Heart right ventricle (tissue), 16 donors: ENCODE measurements at regions not wholly inside any gene's neighbourhood (a gene's known extent, or its start where the extent isn't known, plus 50 kb on each side); places are given as distances from the start of the nearest gene placed in this dataset.

Experiments used
- ATAC-seq, 8 donors: fragments of 200-7000 bp; cut with Tn5 transposase; one replicate each; pipeline ENCODE4 v1.9.1; 2020; ENCODE audit warnings: mild to moderate bottlenecking in 8 of 8, moderate library complexity in 8 of 8, moderate number of reproducible peaks in 1 of 8
- DNase-seq, 2 donors: peaks; one replicate each; pipeline ENCODE4 v3.0.0-alpha.2; 2020
- H3K27ac ChIP-seq, 10 donors: fragments of 200-600 bp; sonication (generic) in 2 of 10; one replicate each; pipeline versions ENCODE4 v1.5.0 to v1.8.0; 2020 to 2022; ENCODE audit warnings: mild to moderate bottlenecking in 3 of 10
- H3K27me3 ChIP-seq, 7 donors: fragments of 200-600 bp; one replicate each; pipeline ENCODE4 v1.8.0; 2021 to 2022; ENCODE audit warnings: mild to moderate bottlenecking in 2 of 7
- H3K36me3 ChIP-seq, 9 donors: fragments of 200-600 bp; sonication (generic) in 1 of 9; one replicate each; pipeline versions ENCODE4 v1.5.0 to v1.8.0; 2020 to 2022; ENCODE audit warnings: mild to moderate bottlenecking in 2 of 9
- H3K4me1 ChIP-seq, 9 donors: fragments of 200-600 bp; sonication (generic) in 1 of 9; one replicate each; pipeline versions ENCODE4 v1.5.0 to v1.8.0; 2020 to 2022; ENCODE audit warnings: mild to moderate bottlenecking in 4 of 9
- H3K4me3 ChIP-seq, 10 donors: fragments of 200-600 bp; sonication (generic) in 2 of 10; one replicate each; pipeline versions ENCODE4 v1.5.0 to v1.8.0; 2020 to 2022; ENCODE audit warnings: mild to moderate bottlenecking in 7 of 10, moderate library complexity in 2 of 10
- H3K9me3 ChIP-seq, 11 donors: fragments of 200-600 bp in 10 of 11; sonication (generic) in 2 of 11; one replicate each; pipeline versions ENCODE4 v1.5.0 to v1.8.0; 2013 to 2022; ENCODE audit warnings: mild to moderate bottlenecking in 2 of 11, control low read depth in 1 of 11, moderate library complexity in 1 of 11
- WGBS, 2 donors: extraction: QIAGEN DNeasy Blood & Tissue Kit; methylation state at CpG; one replicate each; pipeline ENCODE4 v1.1.7; 2013; ENCODE audit warnings: inconsistent platforms in 1 of 2; 5-methylcytosine and 5-hydroxymethylcytosine counted together
- intact Hi-C, 10 donors: fragments of 100-400 bp; cut with DNase I; formaldehyde crosslinking; loops; one replicate each; pipeline versions ENCODE4 v1.11.1 to v1.14.2; 2022
- TF ChIP-seq, protein P1 (sequence below), 9 donors: fragments of 200-600 bp; sonication (generic) in 2 of 9; IDR thresholded peaks; one replicate each; pipeline versions ENCODE4 v1.5.0 to v1.8.0; 2021 to 2022; ENCODE audit warnings: antibody characterized with exemption in 9 of 9, mild to moderate bottlenecking in 5 of 9, moderate library complexity in 1 of 9
- donor health status: Arrhythmogenic right ventricular cardiomyopathy.
- donor health status: ischemic (EF 13 %, LVEDD 7.1; RV severe dilation, severe dysfunction).
- donor health status: healthy with polysubstance abuse.
- donor health status: DM: no; HTN: yes; CAD: no.
- donor health status: DM: no; HTN: no; CAD: no.
- donor health status: ischemic (EF 25% LVEDD 6.9; RV normal size, moderate dysfunction).
- donor health status: ischemic (EF 25% LVEDD 5.7; RV mildly dilated, moderate dysfunction).
- donor health status: healthy.
- donor health status: DM: yes; HTN: yes; CAD: no.
- donor health status: Ischemic cardiomyopathy.
- donor health status: ischemic (EF 35%, LVEDD 5.7; RV mildly dilated, moderate dysfunction).
- donor health status: nonischemic (EF 11% LVEDD 7.7; RV severe dilation, severe dysfunction).
- donor health status: DM: yes; HTN: yes; CAD: no.
- donor health status: PGD.
- donor health status: ischemic (EF 29% LVEDD 5.4; RV normal size, mild dysfunction).
- donor health status: nonischemic (EF 23%, LVEDD 6.1; RV moderate dilation, normal function).

DNA sequence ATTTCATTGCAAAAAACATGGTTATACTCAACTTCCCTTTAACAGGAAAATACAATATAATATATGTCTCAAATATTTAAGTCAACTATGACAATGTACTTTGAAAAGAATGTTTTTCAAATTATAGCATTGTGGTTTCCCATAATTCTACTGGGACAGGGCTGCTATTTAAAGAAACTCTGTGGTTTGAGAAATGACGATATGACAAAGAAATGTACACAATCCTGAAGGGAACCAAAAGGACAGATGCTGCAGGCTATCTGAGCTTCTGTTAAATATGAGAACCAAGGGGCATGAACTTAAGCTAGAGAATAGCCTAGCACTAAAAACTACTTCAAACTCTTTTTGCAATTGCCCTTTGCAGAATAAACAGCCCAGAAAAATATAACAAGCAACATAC is 415.9 kb downstream of the GRB14 start:
- DNase-seq (no peak), ATAC-seq (no peak)
- Histone ChIP-seq H3K4me3 (no peak overlapping the region), H3K9me3 (no peaks in the 10 kb centered on the region), H3K27ac (no peak overlapping the region), H3K27me3 (no peaks in the 10 kb centered on the region), H3K4me1 (peaks cover 0 to 5% (median 0%) of the 10 kb centered on the region in 9 donors), H3K36me3 (no peaks in the 10 kb centered on the region)
- 19 to 23% methylated on average over 1 of the region's 1 CpG for WGBS, 2 donors
- TF ChIP-seq, protein P1, sequence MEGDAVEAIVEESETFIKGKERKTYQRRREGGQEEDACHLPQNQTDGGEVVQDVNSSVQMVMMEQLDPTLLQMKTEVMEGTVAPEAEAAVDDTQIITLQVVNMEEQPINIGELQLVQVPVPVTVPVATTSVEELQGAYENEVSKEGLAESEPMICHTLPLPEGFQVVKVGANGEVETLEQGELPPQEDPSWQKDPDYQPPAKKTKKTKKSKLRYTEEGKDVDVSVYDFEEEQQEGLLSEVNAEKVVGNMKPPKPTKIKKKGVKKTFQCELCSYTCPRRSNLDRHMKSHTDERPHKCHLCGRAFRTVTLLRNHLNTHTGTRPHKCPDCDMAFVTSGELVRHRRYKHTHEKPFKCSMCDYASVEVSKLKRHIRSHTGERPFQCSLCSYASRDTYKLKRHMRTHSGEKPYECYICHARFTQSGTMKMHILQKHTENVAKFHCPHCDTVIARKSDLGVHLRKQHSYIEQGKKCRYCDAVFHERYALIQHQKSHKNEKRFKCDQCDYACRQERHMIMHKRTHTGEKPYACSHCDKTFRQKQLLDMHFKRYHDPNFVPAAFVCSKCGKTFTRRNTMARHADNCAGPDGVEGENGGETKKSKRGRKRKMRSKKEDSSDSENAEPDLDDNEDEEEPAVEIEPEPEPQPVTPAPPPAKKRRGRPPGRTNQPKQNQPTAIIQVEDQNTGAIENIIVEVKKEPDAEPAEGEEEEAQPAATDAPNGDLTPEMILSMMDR (IDR thresholded peaks at IDR 0.05): no peak
- intact Hi-C loops: no loop called here

DNA sequence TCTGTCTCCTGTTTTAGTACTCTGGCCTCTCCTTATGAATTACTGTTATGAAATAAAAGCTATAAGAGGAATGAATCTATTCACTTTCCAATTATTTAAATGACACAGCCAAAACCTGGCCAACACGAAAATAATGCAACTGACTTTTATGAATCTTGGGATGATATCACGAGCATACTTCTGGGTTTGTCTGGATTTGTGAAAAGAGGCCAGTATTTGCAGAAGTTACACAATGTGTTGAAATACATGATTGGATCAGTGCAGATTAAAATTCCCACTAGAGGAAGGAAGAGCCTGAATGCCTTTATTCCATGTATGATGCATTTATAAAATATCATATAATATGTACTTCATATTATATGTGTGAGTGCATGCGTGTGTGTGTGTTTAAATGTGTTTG is 418.2 kb downstream of the GRB14 start:
- H3K36me3 ChIP-seq: no peaks in the 10 kb centered on the region
- intact Hi-C loops: no loop called here
- DNase-seq (no peak), ATAC-seq (no peak)
- no peak overlapping the region for H3K27ac ChIP-seq
- H3K27me3 ChIP-seq: no peaks in the 10 kb centered on the region
- TF ChIP-seq, protein P1 (IDR thresholded peaks at IDR 0.05): no peak
- peaks cover 0 to 5% (median 0%) of the 10 kb centered on the region in 9 donors for H3K4me1 ChIP-seq
- H3K4me3 ChIP-seq: no peak overlapping the region
- H3K9me3 ChIP-seq: peaks cover 0 to 6% (median 0%) of the 10 kb centered on the region in 11 donors
- WGBS, 2 donors: 65 to 79% methylated on average over 3 of the region's 3 CpGs

DNA sequence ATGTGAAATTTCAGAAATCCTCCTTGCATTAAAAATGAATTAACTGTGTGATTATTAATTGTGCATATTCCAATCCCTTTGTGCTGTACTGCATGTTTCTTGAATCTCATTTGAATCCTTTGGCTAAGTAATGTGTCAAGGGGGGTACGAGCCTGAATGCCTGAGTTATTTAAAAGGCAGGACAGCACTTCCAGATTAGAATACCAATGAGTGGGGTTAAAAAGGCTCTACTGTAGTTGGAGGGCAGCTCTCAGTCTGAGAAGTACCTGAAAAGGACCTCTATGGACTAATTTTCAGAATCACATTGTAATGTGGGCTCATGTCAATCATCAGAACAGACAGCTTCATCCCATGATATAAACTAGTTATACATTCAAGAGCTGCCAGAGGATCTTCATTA is 423.0 kb downstream of the GRB14 start:
- intact Hi-C loops: no loop called here
- DNase-seq (no peak), ATAC-seq (no peak)
- Histone ChIP-seq H3K9me3 (peaks cover 0 to 6% (median 0%) of the 10 kb centered on the region in 11 donors), H3K27ac (no peak overlapping the region), H3K4me1 (no peaks in the 10 kb centered on the region), H3K4me3 (no peak overlapping the region), H3K27me3 (peaks cover 0 to 1% (median 0%) of the 10 kb centered on the region in 7 donors), H3K36me3 (no peaks in the 10 kb centered on the region)
- TF ChIP-seq, protein P1 (IDR thresholded peaks at IDR 0.05): no peak
- WGBS, 2 donors: 69 to 70% methylated on average over 1 of the region's 1 CpG

DNA sequence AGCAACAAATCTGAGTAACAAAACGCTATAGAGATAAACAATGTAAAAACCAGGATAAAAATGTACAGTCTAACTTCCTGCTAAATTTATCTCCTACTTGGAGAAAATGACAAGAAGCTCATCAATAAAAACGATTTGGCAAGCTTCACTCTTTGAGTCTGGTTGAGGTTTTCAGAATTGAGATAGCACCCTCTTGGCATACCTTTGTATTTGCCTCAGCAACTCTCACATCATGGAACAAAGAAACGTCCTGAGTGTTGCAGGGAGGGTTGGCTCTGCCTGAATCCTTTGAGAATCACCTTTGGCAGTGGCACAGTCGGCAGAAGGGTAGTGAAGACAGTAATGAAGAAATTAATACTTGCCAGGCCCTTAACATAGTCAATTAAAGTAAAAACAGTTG is 430.6 kb downstream of the GRB14 start:
- Histone ChIP-seq H3K9me3 (peaks cover 0 to 25% (median 12%) of the 10 kb centered on the region in 11 donors), H3K27ac (no peak overlapping the region), H3K4me3 (no peak overlapping the region), H3K27me3 (peaks cover 0 to 4% (median 0%) of the 10 kb centered on the region in 7 donors), H3K4me1 (no peaks in the 10 kb centered on the region), H3K36me3 (no peaks in the 10 kb centered on the region)
- WGBS, 2 donors: 38 to 44% methylated on average over 4 of the region's 4 CpGs
- TF ChIP-seq, protein P1 (IDR thresholded peaks at IDR 0.05): no peak
- ATAC-seq (no peak), DNase-seq (no peak)
- intact Hi-C loops: no loop called here
